GM12874 (cell line): ENCODE measurements at regions not wholly inside any gene's neighbourhood (a gene's known extent, or its start where the extent isn't known, plus 50 kb on each side); places are given as distances from the start of the nearest gene placed in this dataset.

Experiments used
- CTCF ChIP-seq: IDR thresholded peaks from 2 replicates; pipeline ENCODE4 v1.5.1; 2011; ENCODE audit warnings: low read depth, mild to moderate bottlenecking, control low read depth, low read length, moderate library complexity; ENCODE audit not compliant: insufficient read depth

DNA sequence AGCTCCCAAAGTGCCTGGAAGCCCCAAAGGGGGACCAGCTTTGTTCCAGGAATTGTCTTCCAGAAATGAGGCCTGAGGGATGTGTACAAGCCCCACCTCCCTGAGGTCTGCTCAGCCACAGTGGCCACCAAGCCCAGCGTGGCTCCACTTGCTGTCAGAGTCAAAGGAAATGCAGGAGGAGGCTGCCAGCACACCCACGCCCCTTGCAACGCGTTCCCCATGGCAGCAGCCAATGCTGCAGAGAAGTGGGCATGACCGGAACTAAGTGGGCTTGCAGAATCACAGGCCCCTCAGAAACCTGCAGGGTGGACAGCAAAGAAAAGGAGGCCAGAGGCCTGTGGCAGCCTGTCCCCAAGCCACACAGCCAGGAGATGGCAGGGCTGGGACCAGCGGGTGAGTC, 320.8 kb downstream of the FOXL1 start:
- TF ChIP-seq CTCF, result no peak

- TF ChIP-seq CTCF, result no peak
Measured at GRCh38 chr16:86899757-86900156, 321.4 kb downstream of the FOXL1 start.

DNA sequence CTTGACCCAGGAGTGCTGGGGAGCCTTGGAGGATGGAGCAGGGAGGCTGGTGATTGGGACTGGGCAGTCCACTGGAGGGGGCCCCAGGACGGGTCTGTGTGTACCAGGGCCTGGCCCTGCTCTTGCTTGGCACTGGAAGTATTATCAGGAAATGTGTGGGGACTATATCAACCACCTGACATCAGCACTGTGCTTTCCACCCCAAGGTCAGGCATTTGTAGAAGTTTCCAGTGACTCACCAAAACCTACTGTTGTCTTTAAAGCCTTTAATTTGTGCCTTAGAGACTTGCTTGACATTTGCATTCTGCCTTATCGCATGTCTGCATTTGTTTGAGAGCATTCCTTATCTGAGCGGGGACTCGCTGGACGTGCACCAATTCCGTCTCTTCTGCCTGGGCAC, 323.1 kb downstream of the FOXL1 start:
- TF ChIP-seq CTCF, result no peak

DNA sequence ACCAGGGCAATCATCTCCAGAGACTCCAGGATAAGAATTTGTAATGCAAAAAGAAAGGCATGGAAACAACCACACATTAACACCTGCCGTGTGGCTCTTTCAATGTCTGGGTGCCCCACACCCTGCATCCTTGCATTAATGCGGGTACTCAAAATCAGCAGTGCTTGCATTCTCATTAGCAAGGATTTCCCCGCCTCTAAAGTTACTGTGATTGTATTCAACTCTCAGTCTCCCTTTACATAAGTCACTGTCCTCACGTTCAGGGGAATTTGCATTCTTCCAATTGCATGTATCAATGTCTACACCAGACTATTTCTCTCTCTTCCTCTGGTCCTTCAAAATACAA, 324.3 kb downstream of the FOXL1 start:
- no peak for TF ChIP-seq CTCF

- no peak for TF ChIP-seq CTCF
Measured at GRCh38 chr16:86903068-86903467, 324.7 kb downstream of the FOXL1 start.

DNA sequence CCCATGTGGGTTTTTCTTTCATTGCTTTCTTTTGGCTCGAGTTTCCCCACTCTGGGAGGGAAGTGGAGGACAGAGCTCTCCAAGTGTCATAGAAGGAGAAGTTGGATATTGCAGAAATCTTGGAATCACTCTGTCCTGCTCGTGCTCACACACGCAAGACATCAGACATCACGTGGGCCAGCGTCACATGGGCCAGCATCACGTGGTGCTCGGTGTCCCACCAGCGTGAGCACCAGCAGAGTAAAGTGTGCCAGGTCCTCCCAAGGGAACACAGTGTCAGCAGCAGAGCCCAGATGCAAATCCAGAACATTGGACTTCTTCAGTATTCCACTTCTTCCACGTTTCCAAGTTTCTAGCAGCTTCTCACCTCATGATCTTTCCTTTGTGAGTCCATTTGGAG, 327.0 kb downstream of the FOXL1 start:
- TF ChIP-seq CTCF, result no peak

- TF ChIP-seq CTCF, result no peak
Measured at GRCh38 chr16:86906623-86907022, 328.3 kb downstream of the FOXL1 start.
